HG02759 (cell line): ENCODE measurements at regions not wholly inside any gene's neighbourhood (a gene's known extent, or its start where the extent isn't known, plus 50 kb on each side); places are given as distances from the start of the nearest gene placed in this dataset.
A peak's percentile ranks its signal among the peaks of the same experiment; 100 is the strongest.

Experiments
- ATAC-seq: cut with Tn5 transposase; IDR thresholded peaks from one replicate; pipeline ENCODE4 v1.9.1; 2021; ENCODE audit warnings: mild to moderate bottlenecking, moderate library complexity; ENCODE audit not compliant: unreplicated experiment

DNA sequence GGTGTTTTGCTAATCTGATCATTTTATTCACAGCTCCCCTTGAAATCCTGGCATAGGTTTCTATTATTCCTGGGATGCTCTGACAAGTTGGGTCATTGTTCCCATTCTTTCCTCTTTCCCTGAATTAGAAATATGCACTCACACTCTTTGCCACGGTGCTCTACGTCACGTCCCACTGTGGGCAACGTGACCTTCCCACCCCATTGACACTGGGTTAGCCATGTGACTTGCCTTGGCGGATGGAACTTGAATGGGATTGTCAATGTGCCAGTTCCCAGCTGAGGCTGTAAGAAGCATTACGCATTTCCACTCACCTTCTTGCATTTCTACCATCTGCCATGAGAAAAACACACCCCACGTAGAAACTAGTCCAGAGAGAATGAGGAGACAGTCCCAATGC lies 492.4 kb downstream of the SHISA9 start:
- no peak for ATAC-seq

DNA sequence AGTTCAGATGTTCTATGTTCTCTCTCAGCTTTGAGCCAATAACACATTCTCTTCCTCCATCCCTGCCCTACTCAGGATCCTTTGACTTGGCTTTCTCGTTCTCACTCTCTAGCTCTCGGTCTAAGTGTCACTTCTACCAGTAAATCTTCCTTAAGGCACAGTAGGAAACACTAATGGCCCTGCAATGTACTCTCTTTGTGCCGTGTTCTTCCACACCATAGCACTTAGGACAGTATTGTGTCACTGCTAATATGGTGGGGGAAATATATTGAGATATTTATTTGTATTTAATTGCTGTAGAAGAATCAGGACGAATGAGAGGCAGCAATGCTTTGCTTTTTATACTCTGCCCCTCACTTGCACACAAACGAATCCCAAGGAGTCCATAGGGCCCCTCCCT lies 493.1 kb downstream of the SHISA9 start:
- no peak for ATAC-seq

DNA sequence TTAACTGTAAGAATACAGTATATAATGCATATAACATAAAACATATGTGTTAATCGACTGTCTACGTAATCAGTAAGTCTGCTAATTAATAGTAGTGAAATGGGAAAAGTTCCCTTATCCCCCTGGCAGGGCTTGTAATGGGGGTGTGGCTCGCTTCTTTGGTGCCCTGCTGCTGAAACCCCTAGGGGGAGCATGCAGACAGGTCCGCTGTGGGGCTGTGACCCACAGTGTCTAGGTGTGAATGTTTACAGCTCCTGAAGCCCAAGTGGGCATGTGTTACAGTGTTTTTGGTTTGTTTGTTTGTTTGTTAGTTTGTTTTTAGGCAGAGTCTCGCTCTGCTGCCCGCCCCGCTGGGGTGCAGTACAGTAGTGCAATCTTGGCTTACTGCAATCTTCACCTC lies 495.7 kb downstream of the SHISA9 start:
- no peak for ATAC-seq

DNA sequence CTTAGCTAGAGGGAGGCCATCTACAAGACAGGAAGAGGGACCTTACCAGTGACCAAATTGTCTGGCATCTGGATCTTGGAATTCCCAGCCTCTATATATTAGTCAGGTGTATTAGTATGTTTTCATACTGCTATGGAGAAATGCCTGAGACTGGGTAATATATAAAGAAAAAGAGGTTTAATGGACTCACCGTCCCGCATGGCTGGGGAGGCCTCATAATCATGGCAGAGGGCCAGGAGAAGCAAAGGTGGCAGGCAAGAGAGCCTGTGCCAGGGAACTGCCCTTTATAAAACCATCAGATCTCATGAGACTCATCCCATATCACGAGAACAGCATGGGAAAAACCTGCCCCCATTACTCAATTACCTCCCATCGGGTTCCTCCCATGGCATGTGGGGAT lies 500.2 kb downstream of the SHISA9 start:
- no peak for ATAC-seq

DNA sequence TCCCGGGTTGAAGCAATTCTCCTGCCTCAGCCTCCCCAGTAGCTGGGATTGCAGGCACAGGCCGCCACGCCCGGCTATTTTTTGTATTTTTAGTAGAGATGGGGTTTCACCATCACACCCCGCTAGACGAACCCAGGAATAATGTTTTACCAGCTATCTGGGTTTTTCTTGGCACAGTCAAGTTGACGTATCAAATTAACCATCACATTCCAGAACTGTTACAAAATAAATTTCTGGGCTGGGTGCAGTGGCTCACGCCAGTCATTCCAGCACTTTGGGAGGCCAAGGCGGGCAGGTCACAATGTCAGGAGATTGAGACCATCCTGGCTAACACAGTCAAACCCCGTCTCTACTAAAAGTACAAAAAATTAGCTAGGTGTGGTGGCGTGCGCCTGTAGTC lies 501.2 kb downstream of the SHISA9 start:
- ATAC-seq: no peak

DNA sequence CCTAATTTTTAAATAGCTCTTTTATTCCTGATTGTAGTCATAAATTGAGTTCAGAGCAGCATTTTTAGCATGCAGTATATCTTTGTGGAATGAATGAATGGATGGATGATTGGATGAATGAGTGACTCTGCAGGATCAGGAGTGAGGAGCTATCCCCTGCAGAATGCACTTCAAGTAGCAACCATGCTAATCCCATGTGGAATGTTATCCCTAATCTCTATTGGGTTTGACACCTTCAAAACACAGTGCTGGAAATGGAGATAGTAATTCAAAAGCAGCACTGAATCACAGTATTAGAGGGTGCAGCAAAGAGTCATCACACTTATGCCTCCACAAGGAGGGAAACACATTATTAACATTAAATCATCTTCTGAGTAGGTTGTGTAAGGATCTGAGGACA lies 501.9 kb downstream of the SHISA9 start:
- no peak for ATAC-seq

DNA sequence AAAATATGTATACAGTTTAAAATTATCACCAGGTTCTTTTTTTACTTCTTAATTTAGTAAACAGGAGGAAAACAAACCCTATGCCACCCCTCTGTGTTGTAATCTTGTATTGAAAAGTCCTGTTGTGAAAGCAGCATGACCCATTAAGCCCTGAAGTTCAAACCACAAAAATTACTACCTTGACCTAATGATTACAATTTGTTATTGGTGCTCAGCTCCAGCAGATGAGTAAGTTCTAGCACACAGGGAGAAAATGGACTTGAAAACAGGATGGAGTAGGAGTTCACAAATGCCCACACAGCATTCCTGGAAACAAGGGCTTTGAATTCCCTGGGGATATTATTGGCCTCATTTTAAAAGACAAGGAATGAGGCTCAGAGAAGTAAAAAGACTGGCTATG lies 505.8 kb upstream of the ERCC4 start:
- ATAC-seq: no peak

DNA sequence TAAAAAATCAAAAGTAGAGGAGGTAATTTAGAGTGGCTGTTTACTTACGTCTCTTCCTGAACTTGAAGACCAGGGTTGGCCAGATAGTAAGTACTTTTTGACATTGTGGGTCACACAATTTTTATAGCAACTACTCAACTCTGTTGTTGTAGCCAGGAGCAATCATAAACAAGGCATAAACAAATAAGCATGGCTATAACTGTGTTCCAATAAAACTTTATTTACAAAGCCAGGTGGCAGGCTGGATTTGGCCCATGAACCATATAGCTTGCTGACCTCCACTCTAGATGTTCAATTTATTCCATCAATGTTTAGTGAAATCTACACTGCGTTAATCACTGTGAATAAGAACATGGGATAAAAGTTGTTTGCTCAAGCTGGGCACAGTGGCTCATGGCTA lies 500.4 kb upstream of the ERCC4 start:
- no peak for ATAC-seq

DNA sequence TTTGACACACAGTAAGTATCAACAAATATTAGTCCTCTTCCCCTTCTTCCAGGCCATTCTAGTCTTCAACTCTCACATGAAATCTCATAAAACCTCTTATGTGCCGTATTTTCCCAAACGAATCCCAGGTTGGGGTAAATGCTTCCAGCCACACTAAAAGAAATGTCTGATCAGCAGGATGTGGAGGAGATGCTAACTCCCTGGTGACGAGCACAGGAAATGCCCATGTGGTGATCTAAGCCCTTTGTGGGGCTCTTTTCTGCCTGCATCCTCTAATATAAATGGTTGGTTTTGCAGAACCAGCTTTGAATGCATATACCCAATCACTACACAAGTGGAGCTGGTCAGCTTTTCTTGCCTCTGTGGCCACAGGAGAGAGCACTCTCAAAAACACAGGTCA lies 498.2 kb upstream of the ERCC4 start:
- ATAC-seq: no peak

DNA sequence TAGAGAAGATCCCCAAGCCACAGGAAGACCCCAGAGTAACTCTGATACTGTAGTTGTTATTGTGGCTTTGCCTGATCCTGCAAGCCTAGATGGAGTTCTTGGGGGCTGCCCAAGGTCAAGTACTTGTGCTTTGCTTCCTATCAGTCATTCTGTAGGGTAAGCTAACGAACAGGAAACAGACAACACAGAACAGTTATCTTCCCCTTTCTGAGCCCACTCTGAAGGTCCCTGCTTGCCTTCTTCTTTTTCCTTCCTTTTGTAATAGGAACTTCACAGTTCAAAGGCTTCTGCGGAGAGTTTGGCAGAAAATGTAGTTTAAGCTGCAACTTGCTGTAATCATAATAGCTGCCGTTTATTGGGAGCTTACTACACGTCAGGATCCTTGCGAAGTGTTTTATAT lies 494.1 kb upstream of the ERCC4 start:
- ATAC-seq: no peak

DNA sequence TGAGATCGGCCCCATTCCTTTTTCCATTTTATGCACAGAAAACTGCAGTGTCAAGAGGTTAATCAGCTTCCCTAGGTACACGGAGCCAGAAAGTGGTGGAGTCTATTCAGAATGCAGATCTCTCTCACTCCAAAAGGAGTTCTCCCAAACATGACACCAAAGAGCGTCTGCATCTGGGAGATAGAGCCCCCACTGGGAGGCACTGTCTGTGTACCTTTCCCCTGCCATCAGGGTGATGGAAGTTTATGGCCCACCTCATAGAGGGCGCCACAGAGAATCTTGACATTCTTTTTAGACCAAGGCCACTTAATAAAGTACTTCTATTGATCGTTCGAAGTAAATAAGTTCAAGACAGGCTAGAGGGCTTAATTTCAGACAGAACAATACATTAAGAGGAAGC lies 493.7 kb upstream of the ERCC4 start:
- no peak for ATAC-seq

DNA sequence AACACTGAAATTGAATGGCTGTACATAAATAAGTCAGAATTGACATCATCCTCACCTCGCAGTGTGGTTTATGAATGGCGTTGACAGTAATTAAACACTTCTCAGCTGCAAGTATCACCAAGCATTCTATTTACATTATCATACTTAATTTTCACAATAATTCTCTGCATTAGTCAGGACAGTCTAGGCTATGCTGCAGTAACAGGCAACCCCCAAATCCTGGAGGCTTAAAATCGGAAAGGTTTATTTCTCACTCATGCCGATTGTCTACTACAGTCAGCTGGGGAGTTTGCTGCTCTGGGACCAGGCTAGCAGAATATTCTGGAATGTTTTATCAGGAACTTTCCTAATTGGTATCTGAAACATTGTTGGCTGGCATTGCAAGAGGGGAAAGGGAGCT lies 493.2 kb upstream of the ERCC4 start:
- no peak for ATAC-seq

DNA sequence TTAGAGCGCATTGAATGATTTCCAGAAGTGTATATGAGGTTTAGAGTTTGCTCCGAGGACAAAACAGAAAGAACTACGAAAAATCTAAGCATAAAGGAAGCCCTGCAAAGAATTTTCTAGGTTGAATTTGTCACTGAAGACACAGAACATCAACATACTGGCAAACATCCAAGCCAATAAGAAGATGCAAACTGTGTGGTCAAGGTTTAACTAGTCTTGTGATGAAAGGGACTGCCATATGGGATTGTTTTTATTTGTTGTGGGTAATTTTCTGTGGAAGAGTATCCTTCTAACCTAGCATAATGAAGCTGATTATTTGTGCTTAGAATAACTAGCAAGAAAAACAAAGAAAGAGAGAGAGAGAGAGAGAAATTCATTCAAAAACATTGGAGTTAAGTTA lies 492.0 kb upstream of the ERCC4 start:
- no peak for ATAC-seq

DNA sequence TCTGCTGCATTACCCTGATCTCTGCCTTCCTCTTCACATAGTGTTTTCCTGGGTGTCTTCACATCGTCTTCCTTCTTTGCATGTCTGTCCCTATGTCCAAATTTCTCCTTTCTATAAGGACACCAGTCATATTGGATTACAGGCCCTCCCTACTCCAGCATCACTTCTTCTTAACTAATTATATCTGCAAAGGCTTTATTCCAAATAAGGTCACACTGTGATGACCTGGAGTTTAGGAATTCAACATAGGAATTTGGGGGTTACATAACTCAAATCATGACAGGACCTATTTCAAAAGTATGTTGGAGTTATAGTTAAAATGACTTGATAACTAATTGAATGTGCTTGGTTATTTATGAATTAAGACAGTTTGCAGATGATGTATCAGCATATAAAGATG lies 490.5 kb upstream of the ERCC4 start:
- ATAC-seq: no peak

DNA sequence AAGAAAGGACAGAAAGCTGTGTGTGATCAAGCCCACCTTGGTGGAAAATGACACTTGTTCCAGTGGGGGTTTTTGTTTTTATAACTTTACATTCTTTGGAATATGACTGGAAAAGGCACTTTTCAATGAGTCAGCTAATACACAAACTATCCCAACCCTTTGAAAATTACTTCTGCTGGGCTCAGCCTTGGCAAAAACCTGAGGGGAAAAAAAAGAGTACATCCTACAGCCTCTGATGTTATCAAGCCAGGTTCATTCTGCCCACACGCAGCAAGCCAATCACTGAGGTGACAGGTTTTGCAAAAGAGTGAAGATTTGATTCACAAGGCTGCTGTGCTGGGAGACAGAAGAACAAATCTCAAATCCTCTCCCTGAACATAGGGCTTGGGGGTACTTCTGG lies 484.5 kb upstream of the ERCC4 start:
- no peak for ATAC-seq

DNA sequence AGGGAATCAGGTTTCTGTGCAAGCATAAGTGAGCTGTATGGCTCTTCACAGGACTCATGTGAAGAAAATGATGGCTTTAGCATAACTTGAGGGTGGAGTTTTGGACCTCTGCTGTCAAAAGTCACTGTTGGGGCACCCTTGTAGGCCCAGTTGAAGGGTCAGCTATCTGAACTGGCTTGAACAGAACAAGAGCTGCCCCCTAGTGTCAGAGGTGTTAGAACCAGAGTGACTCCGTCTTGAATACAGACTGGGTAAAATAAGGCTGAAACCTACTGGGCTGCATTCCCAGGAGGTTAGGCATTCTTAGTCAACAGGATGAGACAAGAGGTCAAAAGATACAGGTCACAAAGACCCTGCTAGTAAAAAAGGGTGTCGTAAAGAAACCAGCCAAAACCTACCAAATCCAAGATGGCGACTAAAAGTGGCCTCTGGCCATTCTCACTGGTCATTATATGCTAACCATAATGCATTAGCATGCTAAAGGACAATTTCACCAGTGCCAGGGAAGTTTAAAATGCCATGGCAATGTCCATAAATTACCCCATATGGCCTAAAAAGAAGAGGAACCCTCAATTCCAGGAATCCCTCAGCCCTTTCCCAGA lies 484.0 kb upstream of the ERCC4 start:
- no peak for ATAC-seq

DNA sequence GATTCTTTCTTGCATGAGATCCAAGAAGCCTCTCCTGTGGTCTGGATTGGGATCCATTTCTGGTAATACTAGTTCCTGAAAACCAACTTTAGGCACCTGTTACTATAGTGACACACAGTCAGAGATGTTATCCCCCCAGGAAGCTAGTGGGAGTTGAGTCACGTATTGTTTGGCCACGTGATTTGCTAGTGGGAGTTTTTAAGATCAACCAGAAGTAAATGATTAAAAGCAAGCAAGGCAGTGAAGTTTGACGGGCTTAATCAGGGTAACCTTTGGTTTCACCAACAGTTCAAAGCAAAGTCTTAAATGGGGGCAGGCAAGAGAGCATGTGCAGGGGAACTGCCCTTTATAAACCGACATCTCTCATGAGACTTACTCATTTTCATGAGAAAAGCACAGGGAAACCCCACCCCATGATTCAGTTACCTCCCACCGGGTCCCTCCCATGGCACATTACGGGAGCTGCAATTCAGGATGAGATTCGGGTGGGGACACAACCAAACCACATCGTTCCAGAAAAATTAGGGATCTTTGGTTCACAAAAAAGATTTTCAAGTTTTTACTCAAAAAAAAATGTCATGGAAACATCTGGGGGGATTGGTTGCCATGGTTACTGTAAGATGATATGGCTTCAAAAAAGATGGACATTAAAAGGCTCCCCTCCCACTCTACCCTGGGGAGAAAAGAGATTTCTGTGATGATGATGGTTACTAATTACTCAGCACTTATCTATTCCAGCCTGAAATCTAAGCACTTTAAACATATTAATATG lies 483.1 kb upstream of the ERCC4 start:
- peak; percentile 83 for ATAC-seq

DNA sequence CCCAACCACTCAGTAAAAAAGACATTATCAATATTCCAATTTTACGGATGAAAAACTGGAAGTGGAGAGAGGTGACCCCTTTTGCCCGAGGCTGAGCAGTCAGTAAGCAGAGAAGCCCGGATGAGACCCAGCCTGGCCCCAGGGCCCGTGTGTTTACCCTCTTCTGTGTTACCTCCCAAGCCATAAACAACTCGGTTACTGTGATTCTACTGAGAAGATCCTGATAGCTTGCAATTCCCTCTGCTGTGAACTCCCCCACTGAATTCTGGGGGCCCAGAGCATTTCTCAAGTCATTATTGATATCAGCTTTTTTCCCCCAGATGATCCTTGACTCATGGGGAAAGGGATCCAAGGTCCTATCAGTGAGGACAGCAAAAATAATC lies 482.6 kb upstream of the ERCC4 start:
- no peak for ATAC-seq

DNA sequence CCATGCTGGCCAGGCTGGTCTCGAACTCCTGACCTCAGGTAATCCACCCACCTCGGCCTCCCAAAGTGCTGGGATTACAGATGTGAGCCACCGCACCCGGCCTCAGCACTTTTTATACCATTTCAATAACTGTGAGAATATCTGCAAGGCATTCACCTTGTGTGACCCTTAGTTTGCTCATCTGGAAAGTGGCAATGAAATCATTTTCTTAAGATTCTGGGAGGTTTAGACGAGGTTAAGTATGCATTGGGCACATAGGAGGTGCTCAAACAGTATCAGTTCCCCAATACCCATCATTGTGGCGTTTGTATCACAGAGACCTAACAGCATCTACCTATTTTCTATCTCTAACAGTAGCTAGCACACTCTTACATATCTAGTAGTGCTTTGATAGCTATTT lies 481.9 kb upstream of the ERCC4 start:
- ATAC-seq: no peak

DNA sequence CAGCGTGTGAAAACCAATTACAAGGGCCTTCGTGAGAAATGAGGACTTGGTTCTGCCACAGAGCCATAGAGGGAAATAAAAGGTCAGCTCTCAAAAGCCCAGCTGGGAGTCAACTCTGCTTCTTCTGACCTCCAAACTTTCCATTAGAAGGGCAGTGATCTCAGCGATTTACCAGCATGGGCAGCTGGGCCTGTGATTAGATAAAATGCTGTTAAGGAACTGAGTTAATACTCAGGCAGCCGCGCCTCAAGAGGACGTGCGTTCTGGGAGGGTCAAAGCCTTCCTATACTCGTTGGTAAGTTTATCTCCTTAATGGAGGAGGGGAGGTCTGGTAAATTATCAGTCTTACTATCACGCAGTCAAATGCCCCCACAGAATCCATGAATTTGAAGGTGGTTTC lies 480.2 kb upstream of the ERCC4 start:
- no peak for ATAC-seq

DNA sequence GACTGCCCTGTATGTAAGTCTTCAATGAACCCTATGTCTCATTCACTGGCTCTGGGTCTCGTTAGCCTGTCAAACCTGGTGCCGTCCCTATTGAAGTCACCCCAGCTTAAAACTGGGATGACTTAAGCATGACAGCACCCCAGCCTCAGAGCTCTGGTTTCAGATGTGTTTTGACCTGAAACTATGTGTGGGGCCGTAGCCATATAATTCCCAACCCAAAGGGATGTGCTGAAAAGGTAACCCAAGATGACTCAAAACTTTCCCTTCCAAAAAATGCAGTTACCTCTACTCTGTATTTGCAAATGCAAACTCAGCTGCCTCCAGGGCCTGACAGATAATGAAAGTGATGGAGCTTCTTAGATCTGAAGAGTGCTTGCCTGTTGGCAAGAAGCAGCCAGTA lies 478.3 kb upstream of the ERCC4 start:
- peak; percentile 64 for ATAC-seq

DNA sequence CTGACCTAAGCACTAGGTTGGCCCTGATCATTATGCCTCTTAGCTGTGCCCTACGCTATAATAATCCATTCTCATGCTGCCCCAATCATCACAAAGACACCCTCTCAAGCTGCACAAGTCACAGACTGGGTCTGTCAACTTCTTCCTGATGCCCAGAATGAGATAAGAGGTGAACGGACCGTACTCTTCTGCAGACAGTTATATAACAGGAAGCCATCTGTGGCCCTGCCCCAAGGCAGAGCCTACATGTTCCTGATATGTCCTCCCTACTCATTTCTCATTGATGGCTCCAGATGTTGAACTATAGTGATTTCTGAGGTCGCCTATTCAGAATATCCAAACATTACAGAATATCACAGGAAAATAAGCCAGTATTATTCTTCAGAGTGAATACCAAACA lies 471.6 kb upstream of the ERCC4 start:
- ATAC-seq: no peak

DNA sequence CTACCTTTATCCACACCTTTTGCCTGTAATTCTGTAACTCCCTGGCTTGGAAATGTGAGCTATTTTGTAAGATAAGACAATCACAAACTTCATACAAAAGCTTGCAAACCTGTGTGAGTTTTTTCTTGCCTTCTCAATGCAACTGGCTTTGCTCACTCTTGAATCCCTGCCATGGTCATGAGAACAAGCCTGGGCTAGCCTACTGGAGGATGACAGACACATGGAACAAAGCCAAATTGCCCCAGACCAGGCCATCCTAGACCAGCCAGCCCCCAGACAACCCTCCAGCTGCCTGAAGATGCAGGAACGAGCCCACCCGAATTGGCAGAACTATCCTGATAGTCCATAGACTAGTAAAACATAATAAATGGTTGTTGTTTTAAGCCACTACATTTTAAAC lies 466.6 kb upstream of the ERCC4 start:
- ATAC-seq: no peak
